T-helper 1 cell (primary cell): ENCODE measurements at regions not wholly inside any gene's neighbourhood (a gene's known extent, or its start where the extent isn't known, plus 50 kb on each side); places are given as distances from the start of the nearest gene placed in this dataset.

ENCODE experiments used
- DNase-seq, 5 donors: peaks; one replicate each; pipeline ENCODE4 v3.0.0-alpha.2; 2012 to 2020

DNA sequence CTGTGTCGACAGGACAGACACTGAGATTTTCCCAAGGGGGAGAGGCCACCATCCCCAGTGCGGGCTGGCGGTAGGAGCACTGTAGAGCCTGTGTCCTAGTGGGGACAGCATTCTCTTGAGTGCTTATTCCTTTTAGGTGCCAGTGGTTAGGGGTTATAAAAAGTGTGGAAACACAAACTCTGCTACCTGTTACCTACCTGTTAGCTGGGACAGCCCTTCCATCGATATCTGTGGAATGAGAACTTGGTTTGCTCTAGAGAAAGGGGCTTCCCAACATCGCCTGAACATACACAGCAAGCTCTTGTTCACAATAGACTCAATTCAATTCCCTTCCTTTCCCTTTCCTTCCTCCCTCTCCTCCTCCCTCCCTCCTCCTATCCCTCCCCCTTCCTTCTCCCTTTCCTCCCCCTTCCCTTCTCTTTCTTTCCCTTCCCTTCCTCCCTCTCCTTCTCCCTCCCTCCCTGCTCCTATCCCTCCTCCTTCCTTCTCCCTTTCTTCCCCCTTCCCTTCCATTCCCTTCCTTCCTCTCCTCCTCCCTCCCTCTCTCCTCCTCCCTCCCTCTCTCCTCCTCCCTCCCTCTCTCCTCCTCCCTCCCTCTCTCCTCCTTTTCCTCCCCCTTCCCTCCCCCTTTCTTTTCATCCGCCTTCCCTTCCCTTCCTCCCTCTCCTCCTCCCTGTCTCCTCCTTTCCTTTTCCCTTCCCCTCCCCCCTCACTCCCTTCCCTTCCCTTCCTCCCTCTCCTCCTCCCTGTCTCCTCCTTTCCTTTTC, 188.5 kb downstream of the URI1 start:
- DNase-seq = no peak

DNA sequence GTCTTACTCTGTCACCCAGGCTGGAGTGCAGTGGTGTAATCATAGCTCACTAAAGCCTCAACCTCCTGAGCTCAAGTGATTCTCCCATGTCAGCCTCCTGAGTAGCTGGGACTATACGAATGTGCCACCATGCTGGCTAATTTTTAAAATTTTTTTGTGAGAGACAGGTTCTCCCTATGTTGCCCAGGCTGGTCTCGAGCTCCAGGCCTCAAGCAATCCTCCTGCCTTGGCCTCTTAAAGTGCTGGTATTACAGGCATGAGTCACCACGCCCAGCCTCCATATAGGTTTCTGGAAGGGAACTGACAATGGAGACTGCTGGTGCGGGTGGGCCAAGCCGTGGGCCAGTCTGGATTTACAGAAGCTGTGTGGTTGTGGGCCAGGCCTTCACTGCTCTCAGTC, 189.2 kb downstream of the URI1 start:
- no peak for DNase-seq

DNA sequence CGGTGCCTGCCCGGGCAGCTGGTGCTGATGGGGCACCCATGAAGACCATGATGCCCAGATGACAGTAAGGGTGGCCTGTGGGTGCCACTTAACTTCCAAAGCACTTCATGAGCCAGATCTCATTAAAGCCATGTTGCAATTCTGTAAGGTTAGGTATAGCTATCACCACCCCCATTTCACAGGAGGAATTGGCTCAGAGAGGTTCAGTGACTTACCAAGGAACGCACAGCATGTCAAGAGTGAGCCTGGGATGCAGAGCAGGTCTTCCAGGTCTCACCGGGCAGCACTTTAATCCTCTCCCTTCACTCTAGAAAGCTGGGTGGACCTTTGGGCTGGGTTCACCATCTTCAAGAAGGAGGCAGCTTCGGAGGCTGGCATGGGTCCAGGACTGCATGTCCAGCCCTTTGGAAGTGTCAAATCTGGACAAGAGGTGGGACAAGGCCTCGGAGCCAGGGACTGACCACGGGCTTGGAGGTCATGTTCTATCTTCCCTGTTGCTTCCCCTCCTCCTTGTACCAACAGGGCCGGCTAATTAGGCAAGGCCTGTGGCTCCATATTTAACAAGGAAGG, 189.8 kb downstream of the URI1 start:
- DNase-seq = no peak

- DNase-seq = no peak
Observed at GRCh38 chr19:30132343-30133075, 190.5 kb downstream of the URI1 start.

DNA sequence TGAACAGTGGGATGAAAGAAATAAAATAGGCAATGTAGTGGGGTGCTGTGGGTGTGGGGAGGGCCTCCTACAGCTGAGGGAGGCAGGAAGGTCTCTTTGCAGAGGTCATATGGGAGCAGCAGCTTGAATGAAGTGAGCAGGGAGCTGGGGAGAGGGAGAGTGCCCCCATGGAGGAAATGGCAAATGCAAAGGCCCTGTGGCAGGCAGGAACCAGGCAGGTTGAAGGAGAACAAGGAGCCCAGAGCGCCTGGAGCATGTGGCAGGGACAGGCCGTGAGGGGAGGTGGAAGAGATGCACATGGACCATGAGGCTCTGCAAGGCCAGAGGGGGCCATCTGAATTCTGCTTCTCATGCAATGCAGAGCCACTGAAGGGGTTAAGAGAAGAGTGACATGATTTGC, 191.8 kb downstream of the URI1 start:
- DNase-seq = no peak

- no peak for DNase-seq
Observed at GRCh38 chr19:30135093-30135757, 193.2 kb downstream of the URI1 start.

DNA sequence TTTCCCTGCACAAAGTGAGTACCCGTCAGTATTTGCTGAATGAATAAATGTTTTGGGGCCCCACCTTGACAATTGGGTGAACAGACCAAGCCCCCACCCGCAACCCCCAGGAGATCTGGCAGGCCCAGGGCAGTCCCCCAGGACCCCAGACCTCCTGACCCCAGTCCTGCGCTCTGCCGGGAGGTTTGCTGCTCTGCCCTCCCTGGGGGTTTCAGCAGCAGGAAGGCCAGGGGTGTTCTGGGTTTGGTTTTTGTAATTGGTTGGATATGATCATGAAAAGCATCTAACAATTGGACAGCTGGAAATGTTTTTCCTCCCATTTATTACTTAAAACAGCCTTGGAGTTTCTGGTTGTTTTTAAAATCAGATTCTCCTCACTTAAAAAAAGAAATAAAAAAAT, 193.8 kb downstream of the URI1 start:
- no peak for DNase-seq

DNA sequence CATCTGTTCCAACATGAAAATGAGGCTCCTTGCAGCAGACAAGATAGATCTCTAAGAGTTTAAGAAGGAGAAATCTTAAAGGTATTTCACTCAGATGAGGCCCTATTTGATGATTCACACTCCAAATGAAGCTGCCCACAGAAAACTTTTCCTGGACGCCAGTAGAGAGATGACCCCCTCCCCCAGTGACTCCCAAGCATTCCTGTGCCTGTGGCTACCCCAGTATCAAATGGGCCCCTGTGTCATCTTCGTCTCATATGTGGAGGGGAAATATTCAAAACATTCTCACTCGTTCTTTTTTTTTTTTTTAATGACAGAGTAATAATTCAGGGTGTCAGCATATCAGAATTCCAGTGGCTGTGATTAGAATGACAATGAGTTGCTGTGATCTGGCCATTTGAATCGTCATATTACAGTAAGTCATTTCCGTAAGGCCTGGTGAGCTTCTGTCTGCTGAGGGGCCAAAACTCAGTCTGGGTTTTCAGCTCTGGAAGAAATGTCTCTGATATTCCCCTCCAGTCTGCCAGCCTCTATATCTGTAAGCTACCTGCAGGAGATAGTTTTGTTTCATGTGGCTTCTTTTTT, 194.7 kb downstream of the URI1 start:
- DNase-seq = no peak

DNA sequence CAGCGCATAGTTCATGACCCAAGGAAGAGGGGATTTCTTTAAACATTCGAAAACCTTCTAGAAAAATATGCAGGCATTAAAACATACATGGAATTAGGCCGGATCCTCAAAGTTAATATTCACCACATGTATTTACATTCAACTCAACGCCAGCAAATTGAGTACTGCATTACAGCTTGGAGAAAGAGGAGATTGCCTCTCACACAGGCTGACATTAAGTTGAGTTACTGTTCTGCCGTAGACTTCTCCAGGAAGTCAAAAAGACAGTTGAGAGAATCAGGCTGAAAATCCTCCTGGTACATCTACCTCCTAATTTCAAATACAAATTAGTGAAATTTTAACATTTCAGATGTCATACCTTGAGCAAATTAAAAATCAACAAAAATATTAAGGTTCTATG, 195.7 kb downstream of the URI1 start:
- no peak for DNase-seq

DNA sequence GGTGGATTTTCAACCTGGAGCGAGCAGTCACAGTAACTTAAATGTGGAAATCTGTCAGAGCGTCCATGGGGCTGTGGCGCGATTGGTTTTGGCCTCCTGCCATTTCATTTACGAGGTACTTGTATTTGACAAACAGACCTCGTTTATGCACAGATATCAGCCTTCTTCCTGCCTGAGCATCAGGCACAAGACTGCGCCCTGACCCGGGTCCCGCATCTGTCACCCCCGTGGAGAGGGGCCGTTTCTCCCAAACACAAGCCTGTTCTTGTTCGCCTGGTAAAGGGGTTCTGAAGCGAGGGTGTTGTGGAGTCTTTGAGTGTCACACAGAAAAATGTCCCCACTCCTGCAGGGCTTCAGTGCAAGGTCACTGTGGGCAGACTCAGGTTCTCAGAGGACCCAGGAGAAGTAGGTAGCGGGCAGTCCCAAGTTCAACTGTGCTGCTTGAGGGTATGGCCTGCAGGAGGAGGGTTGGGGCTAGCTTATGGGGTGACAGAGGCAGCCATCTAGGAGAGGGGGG, 202.3 kb downstream of the URI1 start:
- no peak for DNase-seq

DNA sequence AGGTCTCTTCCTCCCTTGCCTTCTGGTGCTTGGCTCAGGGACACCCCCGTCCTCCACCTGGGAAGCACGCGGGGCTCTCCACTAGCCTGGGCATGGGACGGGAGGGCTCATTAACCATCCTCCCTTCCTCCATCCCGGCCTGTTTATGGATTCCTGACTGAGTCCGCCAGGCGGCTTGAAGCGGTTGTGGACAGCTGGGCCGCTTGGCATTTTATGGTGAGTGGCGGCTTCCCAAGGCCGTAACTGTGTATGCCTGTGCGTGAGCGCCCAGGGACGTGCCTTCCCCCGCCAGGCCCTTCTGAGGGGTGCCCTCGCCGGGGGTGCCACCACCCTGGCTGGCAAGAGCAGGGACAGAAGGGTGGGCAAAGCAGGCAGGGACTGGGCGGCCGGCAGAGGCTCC, 202.8 kb downstream of the URI1 start:
- DNase-seq = no peak

DNA sequence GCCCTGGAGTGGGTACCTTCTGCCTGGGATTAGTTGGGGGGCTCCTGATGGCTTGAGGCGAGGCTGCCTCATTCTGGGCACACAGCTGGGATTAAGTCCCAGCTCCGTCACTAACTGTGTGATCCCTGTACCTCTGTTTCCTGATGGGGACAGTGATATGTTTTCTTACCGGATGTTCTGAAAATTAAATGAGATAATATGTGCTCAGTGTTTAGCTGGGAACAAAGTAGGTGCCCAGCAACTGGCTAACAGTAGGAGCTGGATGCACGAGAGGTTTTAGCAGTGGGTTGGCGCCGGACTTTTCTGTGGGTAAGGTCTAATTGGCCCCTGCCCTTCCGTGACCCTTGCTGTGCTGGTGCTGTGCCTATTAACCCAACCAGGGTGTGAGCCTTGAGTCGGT, 203.4 kb downstream of the URI1 start:
- no peak for DNase-seq

DNA sequence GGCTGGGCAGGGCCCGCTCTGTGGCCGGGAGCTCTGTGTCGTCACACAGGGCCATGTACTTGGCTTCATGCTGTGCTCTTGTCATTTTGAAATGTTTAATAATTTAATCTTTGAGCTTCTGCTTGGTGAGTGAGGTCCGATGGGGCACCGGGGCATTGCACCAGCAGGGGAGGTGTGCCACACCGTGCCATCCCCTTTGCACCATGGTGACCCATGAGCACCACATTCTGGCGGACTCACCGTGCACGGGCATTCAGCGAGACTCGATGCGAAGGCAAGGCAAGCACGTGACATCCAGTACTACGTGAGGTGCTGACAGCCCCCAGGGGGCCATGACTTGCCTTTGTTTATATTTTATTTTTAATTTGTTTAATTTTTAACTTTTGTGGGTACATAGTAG, 204.3 kb downstream of the URI1 start:
- no peak for DNase-seq

DNA sequence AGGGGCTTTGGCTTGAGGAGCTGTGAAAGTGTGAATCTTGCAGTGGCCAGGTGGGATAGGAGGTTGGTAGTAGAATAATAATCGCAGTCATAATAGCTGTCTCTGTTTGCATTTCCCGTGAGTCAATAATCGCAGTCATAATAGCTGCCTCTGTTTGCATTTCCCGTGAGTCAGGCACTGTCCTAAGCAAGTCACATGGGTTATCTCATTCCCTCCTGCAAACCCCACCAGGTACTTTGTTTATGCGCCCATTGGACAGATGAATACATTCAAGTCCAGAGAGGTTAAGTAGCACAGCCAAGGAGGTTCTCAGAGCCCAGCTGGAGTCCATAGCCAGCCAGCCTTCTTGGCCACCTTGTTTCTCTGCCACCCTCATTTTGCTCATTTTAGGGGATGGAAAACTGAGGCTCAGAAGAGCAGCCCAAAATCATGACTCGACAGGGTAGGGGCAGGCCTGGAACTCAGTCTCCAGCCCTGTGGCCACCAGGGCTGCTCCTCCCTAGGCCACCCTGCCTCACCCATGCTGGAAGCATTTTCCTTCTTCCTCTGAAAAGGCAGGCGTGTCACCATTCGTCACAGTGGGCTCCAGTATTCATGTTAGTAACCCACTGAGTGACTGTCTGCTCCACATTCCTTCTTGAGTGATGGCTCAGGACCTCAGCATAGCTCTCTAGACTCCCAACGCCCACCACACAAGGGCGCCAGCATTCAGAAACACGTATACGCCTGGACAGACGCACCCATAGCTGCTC, 206.2 kb downstream of the URI1 start:
- no peak for DNase-seq

DNA sequence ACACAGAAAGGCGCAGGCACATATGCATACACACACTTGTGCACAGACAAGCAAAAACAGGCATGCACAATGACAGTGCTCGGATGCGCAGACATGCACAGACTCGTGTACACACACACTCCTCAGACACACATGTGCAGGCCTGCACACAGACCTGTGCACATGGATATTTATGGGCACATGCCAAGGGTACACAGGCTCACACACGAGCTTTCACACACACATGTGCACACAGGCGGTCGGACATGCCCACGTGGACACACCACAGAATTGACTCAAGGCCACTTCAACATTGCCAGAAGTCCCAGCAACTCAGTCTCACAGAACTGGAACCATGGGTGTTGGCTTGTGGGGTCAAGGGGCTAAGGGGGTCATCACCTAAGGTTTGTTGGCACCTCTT, 206.8 kb downstream of the URI1 start:
- DNase-seq = no peak

- no peak for DNase-seq
Observed at GRCh38 chr19:30149300-30149699, 207.3 kb downstream of the URI1 start.

- no peak for DNase-seq
Observed at GRCh38 chr19:30150626-30151025, 208.6 kb downstream of the URI1 start.

DNA sequence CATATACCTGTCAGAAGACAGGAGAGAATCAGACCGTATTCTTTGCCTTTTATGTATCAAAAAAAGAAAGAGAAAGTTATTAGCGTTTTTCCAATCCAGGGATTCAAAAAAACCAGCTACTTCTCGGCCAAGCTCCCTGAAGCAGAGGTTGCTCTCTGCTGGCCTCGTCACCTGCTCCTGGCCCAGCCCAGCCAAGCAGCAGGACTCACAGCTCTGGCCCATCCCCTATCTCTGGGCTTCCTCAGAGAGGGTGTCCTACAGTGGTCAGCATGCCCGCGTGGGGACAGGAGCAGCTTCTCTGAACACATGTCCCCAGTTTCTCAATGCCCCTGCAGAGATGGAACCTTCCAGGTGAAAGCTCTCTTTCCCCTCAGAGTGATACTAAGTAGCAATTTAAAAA, 209.0 kb downstream of the URI1 start:
- no peak for DNase-seq

GRCh38 chr19:30152510-30153291, 210.7 kb downstream of the URI1 start:
- no peak for DNase-seq

DNA sequence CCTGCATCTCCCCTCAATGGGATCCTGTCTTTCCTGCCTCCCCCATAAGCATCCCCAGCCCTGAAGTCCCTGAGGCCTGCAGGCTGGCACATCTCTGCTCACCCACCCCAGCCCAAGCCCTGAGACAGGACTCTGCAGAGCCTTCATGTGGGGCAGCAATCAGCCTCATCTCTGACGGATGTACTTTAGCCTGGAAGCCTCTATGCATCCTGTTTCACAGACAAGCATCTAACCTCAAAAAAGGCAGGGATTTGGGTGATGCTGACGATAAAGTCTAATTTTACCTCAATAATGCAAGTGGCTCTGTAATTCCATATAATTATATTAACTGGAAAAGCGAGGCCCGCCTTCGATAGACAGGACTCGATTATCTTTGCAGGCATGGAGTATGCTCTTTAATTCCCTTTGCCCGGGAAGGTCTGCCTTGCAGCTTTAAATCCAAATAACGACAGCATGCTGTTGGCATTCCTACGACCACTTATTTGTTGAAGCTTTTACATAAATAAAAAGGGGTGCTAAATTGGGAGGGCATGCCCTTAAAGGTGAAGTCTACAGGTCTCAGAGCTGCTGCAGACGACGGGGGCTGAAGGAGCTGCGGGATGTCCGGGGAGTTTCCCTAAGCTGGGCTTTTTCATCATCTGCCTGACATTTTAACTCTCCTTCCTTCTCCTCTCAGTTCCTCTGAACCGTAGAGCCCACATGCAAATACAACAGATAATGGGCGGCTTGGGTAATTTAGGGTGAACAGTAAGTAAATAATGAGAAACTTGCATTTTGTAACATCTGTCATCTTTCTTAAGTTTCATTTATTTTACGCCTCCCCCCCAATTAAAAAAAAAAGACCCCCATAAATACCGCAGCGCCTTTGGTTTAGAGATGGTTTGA, 211.5 kb downstream of the URI1 start:
- no peak for DNase-seq
